ENCODE measurements at regions not wholly inside any gene's neighbourhood (a gene's known extent, or its start where the extent isn't known, plus 50 kb on each side); places are given as distances from the start of the nearest gene placed in this dataset.

DNA sequence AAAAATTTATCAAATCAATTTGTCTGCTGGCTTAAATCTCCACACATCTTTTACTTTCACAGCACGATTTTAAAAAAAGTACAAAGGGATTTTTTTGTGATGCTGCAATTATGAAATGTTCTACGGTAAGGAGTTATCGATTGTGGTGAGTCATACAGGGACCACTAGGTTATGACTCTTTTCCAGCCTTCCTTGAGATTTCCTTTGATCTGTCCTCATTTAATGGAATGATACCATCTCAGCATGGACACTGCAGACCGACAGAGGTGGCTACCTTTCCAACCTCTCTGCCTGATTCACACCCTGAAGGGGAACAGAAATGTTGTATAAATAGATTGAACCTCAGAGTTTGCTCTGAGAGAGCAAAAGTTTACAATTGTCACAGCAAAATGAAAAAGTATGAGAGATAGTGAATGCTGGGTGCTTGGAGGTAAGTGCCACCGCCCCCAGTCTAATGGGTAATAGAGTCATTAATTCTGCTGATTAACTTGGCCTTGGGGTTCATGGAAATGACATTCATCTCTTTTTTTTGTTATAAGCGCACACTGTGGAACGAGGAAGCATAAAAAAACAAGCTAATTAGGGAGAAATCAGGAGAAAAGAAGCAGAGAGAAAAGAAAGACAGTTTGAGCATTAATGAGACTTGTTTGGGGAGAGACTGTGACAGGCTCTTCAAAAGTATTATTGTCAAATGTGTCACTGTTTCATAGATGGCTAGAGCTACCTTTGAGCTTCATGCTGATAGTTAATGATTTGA is 306.0 kb downstream of the RNF144B start:
- Histone ChIP-seq H3K4me1 (ENCODE audit: control insufficient read depth, insufficient read depth, low read length) (no peaks in the 10 kb centered on the region), H3K27ac (ENCODE audit: insufficient read depth, low read depth, low read length, poor library complexity, severe bottlenecking) (no peak overlapping the region), H3K9me3 (ENCODE audit: control insufficient read depth, low read length) (no peaks in the 10 kb centered on the region), H3K4me3 (ENCODE audit: insufficient read depth, low read depth, low read length) (no peak overlapping the region), H3K27me3 (ENCODE audit: control insufficient read depth, insufficient read depth, low read length, poor library complexity, severe bottlenecking) (no peaks in the 10 kb centered on the region), H3K36me3 (ENCODE audit: control insufficient read depth, insufficient read depth, low read length) (no peaks in the 10 kb centered on the region)
- WGBS, 2 experiments, result 87 to 93% methylated on average over 6 to 7 of the region's 7 CpGs

DNA sequence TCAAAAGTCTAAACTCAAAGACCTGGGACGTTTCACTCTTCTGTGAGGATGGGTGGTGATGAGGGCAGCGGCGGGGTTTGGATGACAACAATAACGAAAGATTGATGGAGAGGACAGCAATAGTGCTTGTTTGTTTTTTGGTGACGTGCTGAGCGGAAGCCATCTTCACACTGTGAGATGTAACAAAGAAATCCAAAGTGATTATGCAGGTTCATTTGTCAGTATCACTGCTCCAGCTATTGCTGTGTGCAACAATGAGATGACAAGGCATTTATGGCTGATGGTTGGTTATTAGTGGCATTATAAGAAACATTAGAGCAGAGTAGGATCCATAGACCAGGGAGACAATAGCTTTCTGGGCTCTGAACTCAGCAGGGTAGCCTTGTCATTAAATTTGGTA is 306.7 kb downstream of the RNF144B start:
- Histone ChIP-seq H3K27me3 (ENCODE audit: control insufficient read depth, insufficient read depth, low read length, poor library complexity, severe bottlenecking) (no peaks in the 10 kb centered on the region), H3K4me1 (ENCODE audit: control insufficient read depth, insufficient read depth, low read length) (no peaks in the 10 kb centered on the region), H3K27ac (ENCODE audit: insufficient read depth, low read depth, low read length, poor library complexity, severe bottlenecking) (no peak overlapping the region), H3K4me3 (ENCODE audit: insufficient read depth, low read depth, low read length) (no peak overlapping the region), H3K36me3 (ENCODE audit: control insufficient read depth, insufficient read depth, low read length) (no peaks in the 10 kb centered on the region), H3K9me3 (ENCODE audit: control insufficient read depth, low read length) (no peaks in the 10 kb centered on the region)
- WGBS, 2 experiments, result 55 to 63% methylated on average over 6 of the region's 6 CpGs

DNA sequence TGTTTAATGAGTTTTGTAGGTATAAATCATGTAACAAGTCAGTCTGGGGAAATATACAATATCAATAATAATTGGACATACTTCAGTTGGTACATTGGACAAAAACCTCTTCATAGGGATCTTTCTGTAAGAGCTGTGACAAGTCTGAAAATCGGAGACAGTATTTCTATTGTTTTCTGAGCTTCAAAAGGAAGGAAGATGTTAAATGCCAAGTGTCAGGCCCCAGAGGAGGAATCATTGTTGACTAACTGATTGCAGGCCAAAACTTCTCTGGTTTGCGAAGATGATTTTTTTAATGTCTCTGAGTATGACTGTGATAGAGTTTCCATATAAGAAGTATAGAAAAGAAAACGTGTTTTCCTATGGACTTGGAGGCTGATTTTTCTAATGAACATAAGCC is 316.4 kb downstream of the RNF144B start:
- no peaks in the 10 kb centered on the region for H3K27me3 ChIP-seq (ENCODE audit: control insufficient read depth, insufficient read depth, low read length, poor library complexity, severe bottlenecking)
- H3K36me3 ChIP-seq (ENCODE audit: control insufficient read depth, insufficient read depth, low read length), result no peaks in the 10 kb centered on the region
- no peak overlapping the region for H3K4me3 ChIP-seq (ENCODE audit: insufficient read depth, low read depth, low read length)
- WGBS, 2 experiments, result 81 to 97% methylated on average over 2 of the region's 3 CpGs
- H3K9me3 ChIP-seq (ENCODE audit: control insufficient read depth, low read length), result no peaks in the 10 kb centered on the region
- no peaks in the 10 kb centered on the region for H3K4me1 ChIP-seq (ENCODE audit: control insufficient read depth, insufficient read depth, low read length)
- no peak overlapping the region for H3K27ac ChIP-seq (ENCODE audit: insufficient read depth, low read depth, low read length, poor library complexity, severe bottlenecking)

DNA sequence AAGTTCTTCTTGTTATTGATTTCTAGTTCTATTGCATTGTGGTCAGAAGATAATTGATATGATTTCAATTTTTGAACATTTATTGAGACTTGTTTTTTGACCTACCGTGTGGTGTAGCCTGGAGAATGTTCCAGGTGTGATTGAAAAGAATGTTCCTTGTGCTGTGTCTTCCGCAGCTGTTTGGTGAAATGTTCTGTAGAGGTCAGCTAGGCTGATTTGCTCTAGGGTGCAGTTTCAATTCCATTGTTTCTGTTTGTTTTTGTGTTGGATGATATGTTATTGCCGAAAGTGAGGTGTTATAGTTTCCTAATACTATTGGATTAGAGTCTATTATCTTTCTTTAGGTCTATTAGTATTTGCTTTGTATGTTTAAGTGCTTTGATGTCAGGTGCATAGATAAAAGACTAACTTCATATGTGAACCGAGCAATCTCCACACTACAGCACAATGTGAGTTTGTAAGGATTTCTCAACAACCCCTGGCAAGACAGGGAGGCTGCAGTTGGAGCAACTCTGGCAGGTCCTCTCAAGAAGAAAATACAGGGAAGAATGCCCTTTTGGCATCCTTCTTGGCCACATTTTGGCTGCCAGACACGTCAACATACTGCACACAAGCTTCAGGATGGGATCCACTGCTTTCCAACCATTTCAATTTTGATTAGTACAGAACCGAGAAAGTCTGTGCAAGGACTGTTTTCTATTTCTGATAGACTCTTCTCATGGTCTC is 320.7 kb downstream of the RNF144B start:
- no peaks in the 10 kb centered on the region for H3K27me3 ChIP-seq (ENCODE audit: control insufficient read depth, insufficient read depth, low read length, poor library complexity, severe bottlenecking)
- no peaks in the 10 kb centered on the region for H3K9me3 ChIP-seq (ENCODE audit: control insufficient read depth, low read length)
- 91 to 92% methylated on average over 6 of the region's 6 CpGs for WGBS, 2 experiments
- H3K36me3 ChIP-seq (ENCODE audit: control insufficient read depth, insufficient read depth, low read length), result no peaks in the 10 kb centered on the region
- no peak overlapping the region for H3K27ac ChIP-seq (ENCODE audit: insufficient read depth, low read depth, low read length, poor library complexity, severe bottlenecking)
- no peak overlapping the region for H3K4me3 ChIP-seq (ENCODE audit: insufficient read depth, low read depth, low read length)
- no peaks in the 10 kb centered on the region for H3K4me1 ChIP-seq (ENCODE audit: control insufficient read depth, insufficient read depth, low read length)

DNA sequence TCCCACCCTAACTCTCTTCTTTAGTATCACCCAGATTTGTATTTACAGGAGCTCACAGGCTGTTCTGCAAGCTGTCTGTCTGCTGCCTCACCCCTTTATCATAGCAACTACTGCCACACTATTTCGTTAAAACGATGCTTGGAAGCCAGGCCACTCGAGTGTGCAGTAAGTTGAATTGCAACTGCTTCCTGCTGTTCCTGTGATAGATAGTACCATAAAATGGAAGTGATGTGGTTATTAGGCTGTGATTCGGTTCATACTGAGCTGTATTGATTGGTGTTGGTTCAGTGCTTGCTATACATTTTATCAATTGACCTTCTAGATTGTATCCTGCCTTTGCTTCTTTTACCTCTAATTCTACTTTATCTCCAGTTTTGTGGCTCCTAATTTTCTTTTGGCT is 325.4 kb downstream of the RNF144B start:
- H3K4me1 ChIP-seq (ENCODE audit: control insufficient read depth, insufficient read depth, low read length), result no peaks in the 10 kb centered on the region
- H3K4me3 ChIP-seq (ENCODE audit: insufficient read depth, low read depth, low read length), result no peak overlapping the region
- H3K27me3 ChIP-seq (ENCODE audit: control insufficient read depth, insufficient read depth, low read length, poor library complexity, severe bottlenecking), result no peaks in the 10 kb centered on the region
- no peaks in the 10 kb centered on the region for H3K9me3 ChIP-seq (ENCODE audit: control insufficient read depth, low read length)
- WGBS, 2 experiments, result 85 to 96% methylated on average over 4 of the region's 4 CpGs
- H3K36me3 ChIP-seq (ENCODE audit: control insufficient read depth, insufficient read depth, low read length), result no peaks in the 10 kb centered on the region
- no peak overlapping the region for H3K27ac ChIP-seq (ENCODE audit: insufficient read depth, low read depth, low read length, poor library complexity, severe bottlenecking)

- no peaks in the 10 kb centered on the region for H3K36me3 ChIP-seq (ENCODE audit: control insufficient read depth, insufficient read depth, low read length)
- WGBS, 2 experiments, result 93% methylated on average over 5 of the region's 5 CpGs
- no peaks in the 10 kb centered on the region for H3K27me3 ChIP-seq (ENCODE audit: control insufficient read depth, insufficient read depth, low read length, poor library complexity, severe bottlenecking)
- H3K9me3 ChIP-seq (ENCODE audit: control insufficient read depth, low read length), result no peaks in the 10 kb centered on the region
- no peak overlapping the region for H3K27ac ChIP-seq (ENCODE audit: insufficient read depth, low read depth, low read length, poor library complexity, severe bottlenecking)
- H3K4me1 ChIP-seq (ENCODE audit: control insufficient read depth, insufficient read depth, low read length), result no peaks in the 10 kb centered on the region
- no peak overlapping the region for H3K4me3 ChIP-seq (ENCODE audit: insufficient read depth, low read depth, low read length)
Measured at GRCh38 chr6:18720075-18720474, 332.9 kb downstream of the RNF144B start.

DNA sequence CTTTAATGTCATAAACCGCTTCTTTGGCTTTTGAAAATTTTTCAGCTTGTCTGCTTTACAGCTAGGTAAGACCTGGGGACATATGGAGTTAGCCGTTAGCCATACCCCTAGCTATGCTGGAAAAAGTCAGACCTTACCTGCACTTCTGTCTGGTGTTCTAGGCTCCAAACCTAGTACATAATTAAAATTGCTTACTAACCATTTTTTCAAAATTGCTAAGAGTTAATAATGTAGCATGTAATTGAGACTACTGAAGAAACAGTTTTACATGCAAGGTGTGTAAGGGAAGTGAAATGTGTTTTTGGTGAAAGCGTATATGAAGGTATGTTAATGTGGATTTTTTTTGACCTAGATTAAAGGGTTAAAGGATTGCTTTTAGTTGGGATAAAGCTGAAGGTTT is 336.9 kb downstream of the RNF144B start:
- Histone ChIP-seq H3K36me3 (ENCODE audit: control insufficient read depth, insufficient read depth, low read length) (no peaks in the 10 kb centered on the region), H3K4me3 (ENCODE audit: insufficient read depth, low read depth, low read length) (no peak overlapping the region), H3K9me3 (ENCODE audit: control insufficient read depth, low read length) (no peaks in the 10 kb centered on the region), H3K4me1 (ENCODE audit: control insufficient read depth, insufficient read depth, low read length) (no peaks in the 10 kb centered on the region), H3K27me3 (ENCODE audit: control insufficient read depth, insufficient read depth, low read length, poor library complexity, severe bottlenecking) (no peaks in the 10 kb centered on the region), H3K27ac (ENCODE audit: insufficient read depth, low read depth, low read length, poor library complexity, severe bottlenecking) (no peak overlapping the region)
- 96 to 97% methylated on average over 3 of the region's 3 CpGs for WGBS, 2 experiments

DNA sequence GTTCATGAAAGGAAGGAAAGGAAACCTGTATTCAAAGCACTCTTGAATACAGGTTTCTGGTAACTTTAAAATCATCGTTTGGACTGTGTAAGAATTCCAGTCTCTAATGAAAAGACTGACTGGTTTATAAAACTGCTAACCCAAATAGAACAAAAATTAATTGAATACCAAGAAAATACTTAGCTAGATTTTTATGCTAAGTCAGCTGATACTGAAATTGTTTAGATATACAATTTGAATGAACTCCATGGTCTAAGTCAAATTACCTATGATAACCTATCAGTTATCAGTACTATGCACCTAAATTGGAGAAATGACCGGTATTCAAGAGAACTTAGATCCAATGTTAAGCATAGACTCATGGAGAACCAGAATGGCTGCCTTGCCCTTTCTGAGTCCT is 338.3 kb downstream of the RNF144B start:
- Histone ChIP-seq H3K36me3 (ENCODE audit: control insufficient read depth, insufficient read depth, low read length) (no peaks in the 10 kb centered on the region), H3K27ac (ENCODE audit: insufficient read depth, low read depth, low read length, poor library complexity, severe bottlenecking) (no peak overlapping the region), H3K4me3 (ENCODE audit: insufficient read depth, low read depth, low read length) (no peak overlapping the region), H3K4me1 (ENCODE audit: control insufficient read depth, insufficient read depth, low read length) (no peaks in the 10 kb centered on the region), H3K27me3 (ENCODE audit: control insufficient read depth, insufficient read depth, low read length, poor library complexity, severe bottlenecking) (no peaks in the 10 kb centered on the region), H3K9me3 (ENCODE audit: control insufficient read depth, low read length) (no peaks in the 10 kb centered on the region)
- 92 to 100% methylated on average over 2 of the region's 2 CpGs for WGBS, 2 experiments

DNA sequence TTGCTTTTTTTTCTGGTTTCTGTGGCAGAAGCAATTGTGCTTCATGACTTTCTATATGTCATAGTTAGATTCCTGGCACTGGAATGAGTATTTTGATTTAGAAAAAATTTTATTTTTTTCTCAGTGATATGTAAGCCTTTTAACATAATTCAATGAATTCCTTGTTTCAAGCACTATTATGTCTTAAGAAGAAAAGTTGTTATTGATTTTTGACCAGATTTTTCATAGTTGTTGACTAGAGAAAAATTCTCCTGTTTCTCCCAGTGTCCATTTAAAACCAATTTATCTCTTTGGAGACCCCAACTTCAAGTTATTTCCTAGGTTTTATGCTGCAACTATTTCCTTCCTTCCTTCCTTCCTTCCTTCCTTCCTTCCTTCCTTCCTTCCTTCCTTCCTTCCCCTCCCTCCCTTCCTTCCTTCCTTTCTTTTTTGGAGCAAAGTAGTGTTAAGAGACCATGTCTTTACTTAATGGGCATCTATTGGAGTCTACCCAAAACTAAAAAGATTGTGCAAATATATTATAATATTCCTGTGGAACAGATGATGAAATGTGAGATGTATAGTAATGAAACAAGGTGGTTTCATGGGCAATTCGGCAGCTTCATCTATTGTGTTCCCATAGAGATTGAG is 346.9 kb downstream of the RNF144B start:
- WGBS, 2 experiments, result 88 to 100% methylated on average over 1 of the region's 1 CpG
- H3K27ac ChIP-seq (ENCODE audit: insufficient read depth, low read depth, low read length, poor library complexity, severe bottlenecking), result no peak overlapping the region
- H3K36me3 ChIP-seq (ENCODE audit: control insufficient read depth, insufficient read depth, low read length), result no peaks in the 10 kb centered on the region
- H3K27me3 ChIP-seq (ENCODE audit: control insufficient read depth, insufficient read depth, low read length, poor library complexity, severe bottlenecking), result no peaks in the 10 kb centered on the region
- H3K9me3 ChIP-seq (ENCODE audit: control insufficient read depth, low read length), result no peaks in the 10 kb centered on the region
- H3K4me1 ChIP-seq (ENCODE audit: control insufficient read depth, insufficient read depth, low read length), result no peaks in the 10 kb centered on the region
- H3K4me3 ChIP-seq (ENCODE audit: insufficient read depth, low read depth, low read length), result no peak overlapping the region

DNA sequence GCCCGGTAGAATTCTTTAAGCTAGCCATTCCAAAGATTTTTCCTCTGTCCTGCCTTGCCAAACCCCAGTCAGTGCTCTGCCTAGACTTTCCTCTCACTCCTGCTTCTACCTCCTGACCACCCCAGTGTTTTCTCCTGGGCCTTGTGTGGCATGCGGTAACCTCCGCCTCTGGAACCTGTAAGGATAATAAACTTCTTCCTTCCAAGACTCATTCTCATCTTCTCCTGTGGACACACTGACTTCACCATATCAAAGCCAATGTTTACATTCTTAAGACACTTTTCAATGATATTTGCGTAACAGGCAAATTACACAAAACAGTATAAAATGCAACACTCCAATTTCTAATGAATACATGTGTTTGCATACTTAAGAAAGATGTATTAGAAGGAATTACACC is 354.6 kb downstream of the RNF144B start:
- Histone ChIP-seq H3K9me3 (ENCODE audit: control insufficient read depth, low read length) (no peaks in the 10 kb centered on the region), H3K27me3 (ENCODE audit: control insufficient read depth, insufficient read depth, low read length, poor library complexity, severe bottlenecking) (no peaks in the 10 kb centered on the region), H3K4me1 (ENCODE audit: control insufficient read depth, insufficient read depth, low read length) (no peaks in the 10 kb centered on the region), H3K4me3 (ENCODE audit: insufficient read depth, low read depth, low read length) (no peak overlapping the region), H3K36me3 (ENCODE audit: control insufficient read depth, insufficient read depth, low read length) (no peaks in the 10 kb centered on the region), H3K27ac (ENCODE audit: insufficient read depth, low read depth, low read length, poor library complexity, severe bottlenecking) (no peak overlapping the region)
- 95 to 96% methylated on average over 4 of the region's 4 CpGs for WGBS, 2 experiments
